H4 (cell line): ENCODE measurements at regions not wholly inside any gene's neighbourhood (a gene's known extent, or its start where the extent isn't known, plus 50 kb on each side); places are given as distances from the start of the nearest gene placed in this dataset.
A peak's percentile ranks its signal among the peaks of the same experiment; 100 is the strongest.

Experiments used
- DNase-seq: peaks from one replicate; pipeline ENCODE4 v3.0.0-alpha.2; 2015; ENCODE audit warnings: low spot score

- DNase-seq: no peak
Observed at GRCh38 chr3:148219999-148220398, 477.7 kb upstream of the AGTR1 start.

DNA sequence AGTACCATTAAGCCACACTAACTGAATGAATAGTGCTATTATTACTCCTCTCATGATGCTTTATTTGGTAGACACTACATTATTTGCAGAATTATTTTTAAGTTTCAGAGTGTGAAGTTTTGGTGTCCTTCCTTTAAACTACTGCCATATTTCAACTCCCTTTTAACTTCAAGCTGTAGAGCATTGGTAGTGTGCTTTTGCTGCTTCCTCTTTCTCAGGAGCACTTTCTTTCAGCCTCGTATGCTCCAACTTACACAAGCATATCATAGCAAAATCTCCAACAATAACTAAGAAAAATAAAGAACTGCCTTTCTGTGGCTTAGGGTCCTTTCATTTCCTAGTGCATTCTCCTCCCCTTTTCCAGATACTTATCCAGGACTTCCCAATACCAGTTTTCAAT lies 476.4 kb upstream of the AGTR1 start:
- DNase-seq: no peak

DNA sequence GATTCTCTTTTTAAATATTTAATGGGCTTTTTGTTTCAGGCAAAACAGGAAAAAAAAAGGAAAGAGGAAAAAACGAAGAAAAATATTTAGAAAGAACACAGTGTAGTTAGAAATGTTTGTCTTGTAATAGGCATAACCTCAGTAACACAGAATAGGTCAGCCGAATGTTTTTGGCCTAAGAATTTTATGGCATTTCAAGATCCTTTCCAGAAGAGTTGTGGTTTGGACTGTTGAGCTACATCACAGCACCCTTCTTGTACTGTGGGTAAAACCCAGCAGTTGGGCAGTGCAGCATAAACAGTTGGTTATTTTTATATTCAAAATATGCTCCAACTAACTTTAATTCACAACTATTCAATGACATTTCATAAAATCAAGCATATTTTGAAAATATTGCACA lies 474.4 kb upstream of the AGTR1 start:
- no peak for DNase-seq

- DNase-seq: no peak
Observed at GRCh38 chr3:148226246-148226645, 471.5 kb upstream of the AGTR1 start.

DNA sequence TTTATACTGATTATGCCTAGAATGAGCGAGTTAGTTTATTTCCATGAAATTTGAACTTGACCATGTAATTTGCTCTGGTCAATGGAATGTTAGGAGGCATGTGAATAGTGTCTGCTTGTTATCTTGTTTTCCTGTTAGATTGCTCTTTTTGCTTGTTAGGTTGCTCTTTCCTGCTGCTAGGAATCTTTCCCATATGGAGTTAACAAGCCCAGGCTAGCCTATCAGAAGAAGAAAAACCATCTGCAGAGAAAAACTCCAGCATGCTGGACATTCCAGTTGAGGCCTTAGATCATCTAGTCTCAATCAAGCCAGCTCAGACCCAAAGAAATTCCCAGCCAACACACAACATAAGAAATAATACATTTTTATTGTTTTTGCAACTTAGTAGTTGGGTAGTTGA lies 470.2 kb upstream of the AGTR1 start:
- no peak for DNase-seq

- peak; percentile 23 for DNase-seq
Observed at GRCh38 chr3:148229107-148229506, 468.6 kb upstream of the AGTR1 start.

- no peak for DNase-seq
Observed at GRCh38 chr3:148230473-148230872, 467.2 kb upstream of the AGTR1 start.

DNA sequence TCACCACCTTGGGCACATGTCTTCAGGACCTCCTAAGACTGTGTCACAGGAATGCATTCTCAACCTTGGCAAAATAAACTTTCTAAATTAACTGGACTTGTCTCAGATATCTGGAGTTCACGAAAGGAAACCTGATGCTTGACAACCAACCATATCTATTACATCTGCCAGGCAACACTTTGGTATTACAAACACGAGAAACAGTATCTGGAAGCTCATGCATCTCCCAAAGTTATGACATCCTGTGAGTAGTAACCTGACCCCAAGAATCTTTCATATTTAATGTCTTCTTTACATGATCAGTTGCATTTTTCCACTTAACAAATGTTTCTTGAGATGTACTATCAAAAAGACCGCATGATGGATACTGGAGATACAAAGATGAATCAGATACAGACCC lies 465.3 kb upstream of the AGTR1 start:
- DNase-seq: no peak

GRCh38 chr3:148233403-148233802 lies 464.3 kb upstream of the AGTR1 start:
- no peak for DNase-seq

DNA sequence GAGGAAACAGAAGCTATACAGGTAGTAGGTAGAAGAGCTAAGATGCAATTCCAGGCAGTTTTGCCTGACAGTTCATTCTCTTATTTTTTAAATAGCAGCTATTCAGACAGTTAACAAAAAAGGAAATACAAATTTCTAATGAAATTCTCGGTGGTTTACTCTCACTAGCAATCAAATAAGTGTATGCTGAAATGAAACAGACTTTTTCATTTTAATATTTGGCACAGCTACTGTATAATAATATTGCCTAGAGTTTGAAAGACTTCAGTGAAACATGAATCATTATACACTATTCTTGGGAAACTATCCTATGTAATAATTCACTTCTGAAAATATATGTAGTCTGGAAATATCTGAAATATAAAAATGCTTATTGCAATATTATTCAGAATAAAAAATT lies 463.2 kb upstream of the AGTR1 start:
- no peak for DNase-seq

- DNase-seq: no peak
Observed at GRCh38 chr3:148235566-148235965, 462.1 kb upstream of the AGTR1 start.

DNA sequence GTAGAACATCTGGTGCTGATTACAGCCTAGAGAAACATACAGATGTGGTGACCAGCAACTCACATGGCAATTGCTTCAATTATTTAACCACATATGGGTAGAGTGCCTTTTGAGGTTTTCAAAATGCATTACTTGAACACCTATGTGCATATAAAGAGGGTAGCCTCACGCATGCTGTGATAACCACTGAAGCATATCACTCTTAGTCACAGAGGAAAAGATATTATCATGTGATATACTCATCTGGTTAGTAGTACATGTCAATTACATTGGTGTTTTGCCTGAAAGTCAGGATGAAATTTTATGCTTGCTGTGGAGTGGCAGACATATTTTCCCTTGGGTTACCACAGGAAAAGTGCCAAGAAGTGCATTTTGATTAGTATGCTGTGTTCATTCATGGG lies 459.3 kb upstream of the AGTR1 start:
- DNase-seq: peak; percentile 45

GRCh38 chr3:148240351-148240750 lies 457.4 kb upstream of the AGTR1 start:
- no peak for DNase-seq

- no peak for DNase-seq
Observed at GRCh38 chr3:148243609-148244008, 454.1 kb upstream of the AGTR1 start.

DNA sequence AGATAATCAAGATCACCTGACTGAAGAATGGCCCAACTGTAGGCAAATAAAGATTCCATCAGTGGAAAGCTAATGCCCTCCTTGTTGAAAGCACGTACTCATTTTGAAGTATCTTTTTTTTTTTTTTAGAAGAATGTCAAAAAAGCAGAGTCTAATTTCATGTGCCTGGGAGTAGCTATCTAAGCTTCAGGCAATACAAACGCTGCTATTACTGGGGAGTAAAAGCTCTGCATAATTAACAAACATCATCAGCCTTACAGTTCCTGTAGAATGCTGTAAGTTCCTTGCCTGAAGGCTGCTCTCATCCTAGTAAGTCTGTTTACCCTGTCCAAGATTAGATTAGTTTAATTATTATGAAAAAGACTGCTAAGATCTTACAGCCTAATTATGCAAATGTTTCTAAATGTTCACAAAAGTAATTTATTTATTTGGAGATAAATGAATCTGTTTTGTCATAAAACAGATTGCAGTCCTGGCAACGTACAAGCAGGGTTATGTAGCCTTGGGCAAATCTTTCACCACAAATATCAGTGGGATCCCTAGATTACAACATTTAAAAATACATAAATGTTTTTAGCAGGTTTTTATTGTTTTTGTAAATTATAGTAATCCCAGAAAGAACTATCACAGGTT lies 451.3 kb upstream of the AGTR1 start:
- no peak for DNase-seq

DNA sequence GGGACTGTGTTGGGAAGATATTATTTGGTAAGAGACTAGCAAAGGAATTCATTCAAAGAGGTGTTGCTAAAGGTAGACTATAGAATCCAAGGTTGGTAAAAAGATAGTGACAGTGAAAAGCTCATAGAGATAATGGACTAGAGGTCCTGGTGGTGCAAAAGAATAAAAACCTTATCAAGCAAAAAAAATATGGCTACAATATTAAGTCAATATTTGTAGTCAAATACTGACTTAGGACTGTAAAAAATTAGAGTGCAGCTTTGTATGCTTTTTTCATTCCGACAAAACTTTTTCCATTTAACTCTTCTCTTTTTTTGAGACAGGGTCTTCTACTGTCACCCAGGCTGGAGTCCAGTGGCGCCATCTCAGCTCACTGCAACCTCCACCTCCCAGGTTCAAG lies 444.0 kb upstream of the AGTR1 start:
- no peak for DNase-seq

DNA sequence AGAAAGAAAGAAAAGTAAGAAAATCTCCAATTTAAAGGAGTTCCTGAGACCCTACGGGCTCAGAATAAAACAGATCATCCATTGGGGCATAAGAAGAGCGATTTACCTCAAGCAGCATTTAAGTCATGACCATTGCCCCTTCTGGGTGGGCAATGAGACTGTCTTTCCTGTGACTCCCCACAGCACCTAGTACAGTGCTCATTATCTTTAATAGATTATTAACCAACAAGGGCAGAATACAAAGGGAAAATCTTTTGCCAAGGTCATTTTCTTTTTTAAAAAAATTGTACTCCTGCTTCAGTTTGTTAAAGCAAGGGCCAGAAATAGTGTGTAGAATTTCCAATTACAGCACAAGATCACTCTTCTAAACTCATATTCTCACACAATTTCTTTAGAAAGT lies 443.3 kb upstream of the AGTR1 start:
- no peak for DNase-seq

- no peak for DNase-seq
Observed at GRCh38 chr3:148255981-148256969, 441.4 kb upstream of the AGTR1 start.

DNA sequence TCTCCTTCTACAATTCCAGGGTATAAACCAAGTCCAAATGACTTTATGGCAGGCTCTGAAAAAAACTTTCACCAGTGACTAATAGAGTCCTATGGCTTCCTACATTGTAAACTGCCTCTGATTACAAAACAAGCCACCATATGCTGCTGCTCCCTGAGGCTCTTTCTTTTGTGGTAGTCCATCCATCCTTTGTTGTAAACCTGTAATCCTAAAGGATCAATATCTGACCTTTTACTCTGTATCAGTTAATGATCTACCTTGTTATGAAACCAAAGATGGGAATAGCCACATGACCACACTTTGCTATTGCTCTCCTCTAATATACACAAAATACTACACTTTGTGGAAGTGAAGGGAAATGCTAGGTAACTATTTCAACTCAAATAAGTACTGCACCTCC lies 434.7 kb upstream of the AGTR1 start:
- DNase-seq: no peak

GRCh38 chr3:148265841-148266240 lies 431.9 kb upstream of the AGTR1 start:
- no peak for DNase-seq

DNA sequence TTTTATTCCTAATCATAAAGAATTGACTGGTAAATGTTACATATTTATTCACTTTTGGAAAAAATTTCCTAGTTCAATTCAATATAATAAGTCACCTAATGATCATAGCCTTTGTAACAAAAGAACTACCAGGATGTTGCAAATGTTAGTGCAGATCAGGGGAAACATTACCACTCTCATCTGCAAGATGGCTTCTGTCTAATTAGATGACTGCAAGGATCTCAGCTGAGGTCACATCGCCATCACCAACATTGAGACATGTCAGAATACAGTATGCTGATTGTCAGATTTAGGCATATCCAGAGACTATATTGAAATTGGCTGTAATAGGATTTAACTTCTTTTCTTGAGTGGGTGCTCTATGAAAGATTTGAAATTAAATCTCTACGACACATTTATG lies 431.4 kb upstream of the AGTR1 start:
- DNase-seq: no peak

DNA sequence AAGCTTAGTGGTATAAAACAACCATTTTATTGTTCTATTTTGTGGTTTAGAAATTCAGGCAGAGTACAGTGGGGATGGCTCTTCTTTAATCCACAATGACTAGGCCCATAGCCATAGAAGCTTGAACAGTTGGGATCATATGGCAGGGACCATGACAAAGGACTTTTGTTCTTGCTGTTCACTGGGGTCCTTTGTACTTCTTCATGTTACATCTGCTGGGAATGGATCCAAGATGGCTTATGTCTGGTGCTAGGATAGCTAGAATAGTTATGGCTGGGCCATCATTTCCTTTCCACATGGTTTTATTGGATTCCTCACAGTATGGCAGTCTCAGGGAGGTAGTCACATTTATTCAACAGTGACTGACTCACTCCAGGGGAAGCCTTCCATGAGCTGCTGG lies 427.9 kb upstream of the AGTR1 start:
- DNase-seq: peak; percentile 12

- no peak for DNase-seq
Observed at GRCh38 chr3:148280623-148281242, 417.0 kb upstream of the AGTR1 start.
